NB4 (cell line): ENCODE measurements at regions not wholly inside any gene's neighbourhood (a gene's known extent, or its start where the extent isn't known, plus 50 kb on each side); places are given as distances from the start of the nearest gene placed in this dataset.

Source experiments
- DNase-seq: peaks from one replicate; pipeline ENCODE4 v3.0.0; 2010; ENCODE audit warnings: low read depth
- H3K4me3 ChIP-seq: one replicate; pipeline ENCODE4 v1.5.1; 2011; ENCODE audit warnings: mild to moderate bottlenecking, low read depth, low read length, moderate library complexity
- CTCF ChIP-seq: IDR thresholded peaks from one replicate; pipeline ENCODE4 v1.5.1; 2012; ENCODE audit warnings: low read depth, low read length
- MYC ChIP-seq: IDR thresholded peaks from 2 replicates; pipeline ENCODE4 v1.6.1; 2011; ENCODE audit warnings: low read depth, low read length
- POLR2A ChIP-seq: IDR thresholded peaks from 2 replicates; pipeline ENCODE4 v1.6.1; 2011; ENCODE audit warnings: mild to moderate bottlenecking; ENCODE audit not compliant: insufficient read length; ENCODE audit errors: extremely low read depth
- TF ChIP-seq, protein P1 (sequence below): IDR thresholded peaks from 2 replicates; pipeline ENCODE4 v1.6.1; 2011; ENCODE audit warnings: low read depth, low read length

- TF ChIP-seq MYC = no peak
- TF ChIP-seq, protein P1, sequence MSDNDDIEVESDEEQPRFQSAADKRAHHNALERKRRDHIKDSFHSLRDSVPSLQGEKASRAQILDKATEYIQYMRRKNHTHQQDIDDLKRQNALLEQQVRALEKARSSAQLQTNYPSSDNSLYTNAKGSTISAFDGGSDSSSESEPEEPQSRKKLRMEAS = no peak
- TF ChIP-seq POLR2A = no peak
- TF ChIP-seq CTCF = no peak
- DNase-seq = no peak
- no peak overlapping the region for H3K4me3 ChIP-seq
These were observed 1149.2 kb upstream of the AUTS2 start for GRCh38 chr7:68449099-68449498.

GRCh38 chr7:68449816-68450215 lies 1148.5 kb upstream of the AUTS2 start:
- no peak for DNase-seq
- no peak for TF ChIP-seq CTCF
- no peak for TF ChIP-seq POLR2A
- TF ChIP-seq, protein P1 = no peak
- TF ChIP-seq MYC = no peak
- no peak overlapping the region for H3K4me3 ChIP-seq

DNA sequence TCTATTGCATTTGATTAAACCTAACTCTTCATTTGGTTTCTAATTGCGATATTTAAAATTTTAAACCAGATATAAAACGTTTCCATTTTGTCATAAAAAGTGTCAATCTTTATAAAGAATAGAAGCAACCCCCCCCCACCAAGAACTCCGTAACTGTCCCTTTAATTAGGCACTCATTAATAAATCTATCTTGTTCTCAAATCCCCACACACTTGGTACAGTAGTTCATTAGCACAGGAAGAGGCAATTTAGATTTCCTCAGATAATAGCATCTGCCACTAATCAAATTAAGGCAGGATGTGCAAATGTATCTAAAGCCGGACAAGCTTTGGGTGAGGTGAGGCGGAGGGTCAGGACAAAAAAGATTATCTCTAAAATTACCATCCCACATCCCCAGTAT lies 1143.3 kb upstream of the AUTS2 start:
- TF ChIP-seq CTCF (no peak), MYC (no peak), POLR2A (no peak)
- TF ChIP-seq, protein P1 = no peak

GRCh38 chr7:68456469-68456868 lies 1141.8 kb upstream of the AUTS2 start:
- DNase-seq = no peak
- TF ChIP-seq MYC = no peak
- no peak for TF ChIP-seq POLR2A
- TF ChIP-seq CTCF = no peak
- TF ChIP-seq, protein P1 = no peak

More for the DNA sequence above, 1143.3 kb upstream of the AUTS2 start:
- DNase-seq = no peak
- H3K4me3 ChIP-seq = no peak overlapping the region

DNA sequence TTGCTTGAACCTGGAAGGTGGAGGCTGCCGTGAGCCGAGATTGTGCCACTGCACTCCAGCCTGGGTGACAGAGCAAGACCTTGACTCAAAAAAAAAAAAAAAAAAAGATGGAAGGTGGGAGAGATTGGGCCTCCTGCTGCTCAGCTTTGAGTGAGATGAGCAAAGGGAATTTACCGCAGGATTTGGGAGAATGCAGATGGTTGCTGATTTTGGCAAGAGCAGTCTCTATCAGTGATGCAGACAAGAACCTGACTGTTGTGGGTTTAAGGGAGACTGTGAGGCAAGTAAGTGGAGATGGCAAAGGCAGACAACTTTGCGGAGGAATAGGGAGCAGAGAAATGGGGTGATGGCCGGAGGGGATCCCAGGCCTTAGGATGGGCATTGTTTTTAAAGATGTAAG lies 1140.8 kb upstream of the AUTS2 start:
- no peak overlapping the region for H3K4me3 ChIP-seq
- TF ChIP-seq, protein P1 = no peak
- TF ChIP-seq CTCF = no peak
- TF ChIP-seq POLR2A = no peak
- no peak for TF ChIP-seq MYC
- DNase-seq = no peak

More at GRCh38 chr7:68456469-68456868, 1141.8 kb upstream of the AUTS2 start:
- H3K4me3 ChIP-seq = no peak overlapping the region
